ENCODE measurements at regions not wholly inside any gene's neighbourhood (a gene's known extent, or its start where the extent isn't known, plus 50 kb on each side); places are given as distances from the start of the nearest gene placed in this dataset.

DNA sequence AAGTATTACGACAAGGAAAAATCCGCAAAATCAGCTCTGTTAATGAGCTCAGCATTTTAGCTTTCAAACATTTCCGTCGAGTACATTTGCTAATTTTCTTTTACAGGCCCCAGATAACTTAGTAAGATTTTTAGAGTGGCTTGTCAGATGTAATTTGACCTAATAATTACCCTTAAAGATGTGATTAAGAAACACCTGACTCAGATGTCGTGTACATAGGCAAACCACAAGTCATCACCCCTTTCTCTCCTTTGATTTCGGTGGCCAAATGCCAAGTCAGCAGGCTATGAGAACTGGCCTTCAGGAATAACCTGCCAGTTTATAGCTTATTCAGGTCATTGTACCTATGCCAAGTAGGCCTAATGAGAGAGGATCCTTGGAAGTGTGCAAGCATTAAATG lies 369.6 kb downstream of the PCDH7 start:
- H3K4me3 ChIP-seq (replicated peaks; ENCODE audit: low read depth, low read length): no peak overlapping the region
- TF ChIP-seq, protein P1, sequence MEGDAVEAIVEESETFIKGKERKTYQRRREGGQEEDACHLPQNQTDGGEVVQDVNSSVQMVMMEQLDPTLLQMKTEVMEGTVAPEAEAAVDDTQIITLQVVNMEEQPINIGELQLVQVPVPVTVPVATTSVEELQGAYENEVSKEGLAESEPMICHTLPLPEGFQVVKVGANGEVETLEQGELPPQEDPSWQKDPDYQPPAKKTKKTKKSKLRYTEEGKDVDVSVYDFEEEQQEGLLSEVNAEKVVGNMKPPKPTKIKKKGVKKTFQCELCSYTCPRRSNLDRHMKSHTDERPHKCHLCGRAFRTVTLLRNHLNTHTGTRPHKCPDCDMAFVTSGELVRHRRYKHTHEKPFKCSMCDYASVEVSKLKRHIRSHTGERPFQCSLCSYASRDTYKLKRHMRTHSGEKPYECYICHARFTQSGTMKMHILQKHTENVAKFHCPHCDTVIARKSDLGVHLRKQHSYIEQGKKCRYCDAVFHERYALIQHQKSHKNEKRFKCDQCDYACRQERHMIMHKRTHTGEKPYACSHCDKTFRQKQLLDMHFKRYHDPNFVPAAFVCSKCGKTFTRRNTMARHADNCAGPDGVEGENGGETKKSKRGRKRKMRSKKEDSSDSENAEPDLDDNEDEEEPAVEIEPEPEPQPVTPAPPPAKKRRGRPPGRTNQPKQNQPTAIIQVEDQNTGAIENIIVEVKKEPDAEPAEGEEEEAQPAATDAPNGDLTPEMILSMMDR (IDR thresholded peaks at IDR 0.05; ENCODE audit: low read depth, low read length, missing control alignments): no peak
- DNase-seq (ENCODE audit: extremely low read depth, low read depth): no peak

DNA sequence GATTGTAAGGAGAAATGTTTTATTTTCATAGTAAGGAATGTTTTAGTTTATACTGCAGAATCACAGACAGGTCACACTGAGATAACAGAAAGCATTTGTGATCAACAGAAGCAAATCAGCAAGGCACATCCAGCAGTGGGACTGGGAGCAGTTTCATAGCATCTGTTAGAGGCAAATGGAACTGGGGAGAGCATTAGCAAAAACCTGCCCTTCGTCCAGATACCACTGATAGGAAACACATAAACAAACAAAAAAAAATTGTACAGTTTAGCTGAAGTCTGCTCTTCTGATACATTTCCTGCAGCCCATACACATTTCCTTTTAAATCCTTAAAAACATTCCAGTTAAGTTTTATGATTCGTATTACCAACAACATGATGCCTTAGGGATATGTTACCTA lies 374.3 kb downstream of the PCDH7 start:
- H3K4me3 ChIP-seq (replicated peaks; ENCODE audit: low read depth, low read length): no peak overlapping the region
- TF ChIP-seq, protein P1 (IDR thresholded peaks at IDR 0.05; ENCODE audit: low read depth, low read length, missing control alignments): no peak
- DNase-seq (ENCODE audit: extremely low read depth, low read depth): no peak

DNA sequence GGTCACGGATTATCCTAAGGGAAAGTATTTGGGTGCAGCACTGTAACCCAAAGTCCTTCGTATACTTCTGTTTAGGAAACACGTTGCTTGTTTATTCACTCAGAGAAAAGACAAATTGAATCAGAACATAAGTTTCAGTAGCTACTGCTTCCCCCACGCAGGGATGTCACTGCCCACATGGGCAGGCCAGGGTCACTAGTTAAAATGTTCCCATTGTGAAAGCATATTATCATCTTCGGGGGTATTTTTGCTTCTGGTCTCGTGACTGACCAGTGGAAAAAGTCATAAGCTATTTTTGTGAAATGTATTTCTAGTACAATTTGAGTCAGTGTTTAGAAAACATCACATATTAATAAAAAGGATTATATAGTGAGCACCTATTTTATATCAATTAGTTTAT lies 377.8 kb downstream of the PCDH7 start:
- no peak for DNase-seq (ENCODE audit: extremely low read depth, low read depth)
- TF ChIP-seq, protein P1 (IDR thresholded peaks at IDR 0.05; ENCODE audit: low read depth, low read length, missing control alignments): no peak
- H3K4me3 ChIP-seq (replicated peaks; ENCODE audit: low read depth, low read length): no peak overlapping the region

DNA sequence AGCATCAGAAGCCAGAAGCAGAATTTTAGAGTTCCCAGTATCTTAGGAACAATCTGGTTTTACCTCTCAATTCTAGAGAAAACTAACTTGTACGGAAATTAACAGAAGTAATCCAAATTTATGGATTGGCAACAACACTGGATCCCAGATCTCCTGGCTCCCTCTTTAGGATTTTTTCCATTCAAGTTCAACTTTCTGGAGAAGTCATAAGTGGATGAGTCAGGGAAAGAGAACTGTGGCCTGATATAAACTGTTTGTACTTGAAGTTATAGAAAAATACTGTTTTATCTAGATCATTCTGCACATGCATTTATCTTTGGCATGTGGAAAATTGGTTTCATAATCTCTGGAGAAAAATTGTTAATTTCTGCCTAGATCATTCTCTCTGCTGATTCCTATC lies 380.4 kb downstream of the PCDH7 start:
- TF ChIP-seq, protein P1 (IDR thresholded peaks at IDR 0.05; ENCODE audit: low read depth, low read length, missing control alignments): no peak
- DNase-seq (ENCODE audit: extremely low read depth, low read depth): no peak
- no peak overlapping the region for H3K4me3 ChIP-seq (replicated peaks; ENCODE audit: low read depth, low read length)

DNA sequence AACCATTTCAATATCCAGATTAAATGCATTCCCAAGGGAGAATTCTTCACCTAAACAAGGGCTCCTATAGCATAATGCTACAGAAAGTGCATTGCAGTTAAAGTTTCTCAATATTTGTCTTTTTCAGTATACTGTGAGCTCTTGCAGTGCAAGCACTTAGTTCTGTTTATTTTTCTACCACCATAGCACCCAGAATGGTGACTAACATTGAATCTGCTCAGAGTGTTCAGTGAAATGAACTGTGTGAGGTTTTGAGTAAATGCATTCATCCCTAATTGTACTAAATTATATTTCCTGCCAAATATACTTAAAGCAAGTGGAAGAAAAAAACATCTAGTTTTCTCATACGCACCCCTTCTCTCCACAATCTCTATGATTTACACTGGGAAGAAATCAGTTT lies 383.9 kb downstream of the PCDH7 start:
- TF ChIP-seq, protein P1 (IDR thresholded peaks at IDR 0.05; ENCODE audit: low read depth, low read length, missing control alignments): no peak
- H3K4me3 ChIP-seq (replicated peaks; ENCODE audit: low read depth, low read length): no peak overlapping the region
- no peak for DNase-seq (ENCODE audit: extremely low read depth, low read depth)

DNA sequence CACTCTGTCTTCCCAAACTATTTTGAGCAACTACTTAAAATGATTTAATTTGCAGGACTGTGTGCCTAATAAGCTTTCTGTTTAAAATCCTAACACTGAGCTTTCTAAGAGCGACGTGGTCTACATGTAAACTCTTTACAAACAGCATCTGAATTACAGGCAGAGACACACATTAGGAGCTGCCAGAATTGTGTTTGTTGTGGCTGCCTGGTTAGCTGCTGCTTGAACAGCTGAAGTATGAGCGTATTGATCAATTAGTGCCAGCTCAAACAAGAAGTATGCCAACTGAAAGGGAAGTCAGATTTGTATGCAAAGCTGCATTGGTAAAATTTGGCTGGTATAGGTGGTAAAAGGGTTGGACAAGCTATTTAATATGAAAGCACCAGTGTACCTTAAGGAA lies 384.4 kb downstream of the PCDH7 start:
- DNase-seq (ENCODE audit: extremely low read depth, low read depth): no peak
- no peak overlapping the region for H3K4me3 ChIP-seq (replicated peaks; ENCODE audit: low read depth, low read length)
- TF ChIP-seq, protein P1 (IDR thresholded peaks at IDR 0.05; ENCODE audit: low read depth, low read length, missing control alignments): no peak

DNA sequence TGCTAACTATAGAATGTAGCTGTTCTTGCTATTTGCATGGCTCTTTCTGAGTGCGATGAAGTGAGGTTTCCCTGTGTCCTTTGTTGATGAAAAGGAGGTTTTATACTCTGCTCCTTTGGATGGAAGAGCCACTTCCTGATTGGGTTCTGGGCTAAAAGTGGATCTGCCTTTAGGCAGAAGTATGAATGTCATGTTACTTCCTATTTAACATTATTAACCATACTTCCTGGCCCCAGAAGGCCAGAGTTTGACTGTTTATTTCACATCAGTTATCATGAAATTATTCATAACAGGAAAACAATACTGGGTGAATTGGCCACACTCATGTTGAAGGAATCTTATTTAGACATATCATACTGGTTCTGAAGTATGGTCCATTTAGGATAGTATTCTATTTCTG lies 386.2 kb downstream of the PCDH7 start:
- no peak overlapping the region for H3K4me3 ChIP-seq (replicated peaks; ENCODE audit: low read depth, low read length)
- DNase-seq (ENCODE audit: extremely low read depth, low read depth): no peak
- TF ChIP-seq, protein P1 (IDR thresholded peaks at IDR 0.05; ENCODE audit: low read depth, low read length, missing control alignments): no peak

Measured in HFF-Myc (cell line).